Panc1 (cell line): ENCODE measurements at regions not wholly inside any gene's neighbourhood (a gene's known extent, or its start where the extent isn't known, plus 50 kb on each side); places are given as distances from the start of the nearest gene placed in this dataset.

Source experiments
- ATAC-seq: fragments of 200-7000 bp; cut with Tn5 transposase; 2 replicates; pipeline ENCODE4 v1.9.1; 2020; ENCODE audit warnings: mild to moderate bottlenecking, moderate library complexity
- BruUV-seq: library from RNA; stranded (reverse); fragments of 400-500 nt; replicated peaks from 2 replicates; lab custom pipeline; 2021; lab: Mats Ljungman, UMichigan
- CTCF ChIA-PET: fragments of 300-600 bp; sonication (Branson Sonifier 250); formaldehyde crosslinking; loops from one replicate; lab custom pipeline; 2022; ENCODE audit warnings: antibody characterized with exemption; lab: Charles Lee
- POLR2A ChIA-PET: fragments of 300-600 bp; sonication (Branson Sonifier 250); formaldehyde crosslinking; loops from one replicate; lab custom pipeline; 2022; ENCODE audit warnings: antibody characterized with exemption; lab: Charles Lee
- DNase-seq: peaks from one replicate; pipeline ENCODE4 v3.0.0-alpha.2; 2010; ENCODE audit warnings: low read depth, low spot score
- H3K27ac ChIP-seq: 2 replicates; pipeline ENCODE4 v1.5.1; 2011; ENCODE audit warnings: mild to moderate bottlenecking, low read length, inconsistent platforms
- H3K27me3 ChIP-seq: fragments of 200-500 bp; sonication (Bioruptor generic); 2 replicates; pipeline ENCODE4 v1.6.0; 2014; ENCODE audit warnings: low read length, inconsistent platforms; ENCODE audit not compliant: control insufficient read depth, insufficient read depth
- H3K36me3 ChIP-seq: fragments of 200-500 bp; sonication (Bioruptor generic); 2 replicates; pipeline ENCODE4 v1.5.1; 2014; ENCODE audit warnings: inconsistent platforms, mild to moderate bottlenecking, low read length, moderate library complexity; ENCODE audit not compliant: control insufficient read depth, insufficient read depth
- H3K4me1 ChIP-seq: 2 replicates; pipeline ENCODE4 v1.5.1; 2011; ENCODE audit warnings: inconsistent platforms, mild to moderate bottlenecking, low read length, moderate library complexity; ENCODE audit not compliant: control insufficient read depth, insufficient read depth
- H3K4me3 ChIP-seq, 2 experiments: 2 replicates each; pipeline ENCODE4 v1.5.1; 2011 to 2012; ENCODE audit warnings: low read depth in 2 of 2, low read length in 2 of 2, mild to moderate bottlenecking in 2 of 2, inconsistent platforms in 1 of 2, moderate library complexity in 1 of 2
- H3K9me3 ChIP-seq: fragments of 200-500 bp; sonication (Bioruptor generic); 2 replicates; pipeline ENCODE4 v1.5.1; 2014; ENCODE audit warnings: low read depth, mild to moderate bottlenecking, inconsistent platforms, low read length, moderate library complexity; ENCODE audit not compliant: control insufficient read depth, insufficient read depth
- POLR2AphosphoS5 ChIP-seq: IDR thresholded peaks from 2 replicates; pipeline ENCODE4 v1.6.1; 2012; ENCODE audit warnings: mild to moderate bottlenecking, low read depth, low read length, moderate library complexity
- SIN3A ChIP-seq: IDR thresholded peaks from 2 replicates; pipeline ENCODE4 v1.6.1; 2012; ENCODE audit warnings: low read depth, mild to moderate bottlenecking, low read length, moderate library complexity, borderline replicate concordance; ENCODE audit not compliant: insufficient read depth
- TCF7L2 ChIP-seq: IDR thresholded peaks from 2 replicates; pipeline ENCODE4 v1.6.1; 2011; ENCODE audit warnings: mild to moderate bottlenecking, low read depth, low read length, inconsistent platforms
- in situ Hi-C: cut with HindIII; loops from 2 replicates; pipeline ENCODE4 v1.10.0; 2016; ENCODE audit warnings: low sequenced_read_pairs, low pct_unique_long_range_greater_than_20kb
- intact Hi-C: fragments of 100-400 bp; cut with micrococcal nuclease; formaldehyde crosslinking; loops from one replicate; pipeline ENCODE4 v1.10.0; 2022; ENCODE audit not compliant: unreplicated experiment
- TF ChIP-seq, protein P1 (sequence below): fragments of 450-650 bp; IDR thresholded peaks from 2 replicates; pipeline ENCODE4 v1.5.1; 2017; ENCODE audit warnings: mild to moderate bottlenecking
- TF ChIP-seq, protein P2 (sequence below), 2 experiments: IDR thresholded peaks; 2 replicates each; pipeline ENCODE4 v1.6.1; 2011 to 2012; ENCODE audit warnings: low read depth in 2 of 2, control low read depth in 1 of 2, low read length in 1 of 2, mild to moderate bottlenecking in 1 of 2, moderate library complexity in 1 of 2; ENCODE audit not compliant: insufficient read depth in 1 of 2

DNA sequence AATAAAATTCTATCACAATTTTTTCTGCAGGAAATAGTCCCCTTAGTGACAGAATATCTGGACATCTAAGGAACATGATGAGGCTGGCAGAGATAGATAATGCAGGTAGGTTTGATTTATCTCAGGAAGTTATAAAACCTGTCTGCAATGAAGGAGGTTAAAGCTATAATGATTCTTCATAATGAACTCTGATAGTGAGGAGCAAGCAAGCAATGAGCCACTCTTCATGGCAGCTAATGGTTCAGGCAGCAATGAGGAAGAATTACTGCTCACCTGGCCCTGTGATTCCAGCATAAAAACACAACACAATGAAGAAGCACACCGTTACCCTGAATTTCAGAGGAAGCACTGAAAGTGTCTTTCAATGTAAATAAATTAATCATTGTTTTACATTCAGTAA, 599.6 kb upstream of the PKDCC start:
- TF ChIP-seq TCF7L2 = no peak
- TF ChIP-seq, protein P1, sequence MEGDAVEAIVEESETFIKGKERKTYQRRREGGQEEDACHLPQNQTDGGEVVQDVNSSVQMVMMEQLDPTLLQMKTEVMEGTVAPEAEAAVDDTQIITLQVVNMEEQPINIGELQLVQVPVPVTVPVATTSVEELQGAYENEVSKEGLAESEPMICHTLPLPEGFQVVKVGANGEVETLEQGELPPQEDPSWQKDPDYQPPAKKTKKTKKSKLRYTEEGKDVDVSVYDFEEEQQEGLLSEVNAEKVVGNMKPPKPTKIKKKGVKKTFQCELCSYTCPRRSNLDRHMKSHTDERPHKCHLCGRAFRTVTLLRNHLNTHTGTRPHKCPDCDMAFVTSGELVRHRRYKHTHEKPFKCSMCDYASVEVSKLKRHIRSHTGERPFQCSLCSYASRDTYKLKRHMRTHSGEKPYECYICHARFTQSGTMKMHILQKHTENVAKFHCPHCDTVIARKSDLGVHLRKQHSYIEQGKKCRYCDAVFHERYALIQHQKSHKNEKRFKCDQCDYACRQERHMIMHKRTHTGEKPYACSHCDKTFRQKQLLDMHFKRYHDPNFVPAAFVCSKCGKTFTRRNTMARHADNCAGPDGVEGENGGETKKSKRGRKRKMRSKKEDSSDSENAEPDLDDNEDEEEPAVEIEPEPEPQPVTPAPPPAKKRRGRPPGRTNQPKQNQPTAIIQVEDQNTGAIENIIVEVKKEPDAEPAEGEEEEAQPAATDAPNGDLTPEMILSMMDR = no peak
- TF ChIP-seq POLR2AphosphoS5 = no peak
- TF ChIP-seq, protein P2, sequence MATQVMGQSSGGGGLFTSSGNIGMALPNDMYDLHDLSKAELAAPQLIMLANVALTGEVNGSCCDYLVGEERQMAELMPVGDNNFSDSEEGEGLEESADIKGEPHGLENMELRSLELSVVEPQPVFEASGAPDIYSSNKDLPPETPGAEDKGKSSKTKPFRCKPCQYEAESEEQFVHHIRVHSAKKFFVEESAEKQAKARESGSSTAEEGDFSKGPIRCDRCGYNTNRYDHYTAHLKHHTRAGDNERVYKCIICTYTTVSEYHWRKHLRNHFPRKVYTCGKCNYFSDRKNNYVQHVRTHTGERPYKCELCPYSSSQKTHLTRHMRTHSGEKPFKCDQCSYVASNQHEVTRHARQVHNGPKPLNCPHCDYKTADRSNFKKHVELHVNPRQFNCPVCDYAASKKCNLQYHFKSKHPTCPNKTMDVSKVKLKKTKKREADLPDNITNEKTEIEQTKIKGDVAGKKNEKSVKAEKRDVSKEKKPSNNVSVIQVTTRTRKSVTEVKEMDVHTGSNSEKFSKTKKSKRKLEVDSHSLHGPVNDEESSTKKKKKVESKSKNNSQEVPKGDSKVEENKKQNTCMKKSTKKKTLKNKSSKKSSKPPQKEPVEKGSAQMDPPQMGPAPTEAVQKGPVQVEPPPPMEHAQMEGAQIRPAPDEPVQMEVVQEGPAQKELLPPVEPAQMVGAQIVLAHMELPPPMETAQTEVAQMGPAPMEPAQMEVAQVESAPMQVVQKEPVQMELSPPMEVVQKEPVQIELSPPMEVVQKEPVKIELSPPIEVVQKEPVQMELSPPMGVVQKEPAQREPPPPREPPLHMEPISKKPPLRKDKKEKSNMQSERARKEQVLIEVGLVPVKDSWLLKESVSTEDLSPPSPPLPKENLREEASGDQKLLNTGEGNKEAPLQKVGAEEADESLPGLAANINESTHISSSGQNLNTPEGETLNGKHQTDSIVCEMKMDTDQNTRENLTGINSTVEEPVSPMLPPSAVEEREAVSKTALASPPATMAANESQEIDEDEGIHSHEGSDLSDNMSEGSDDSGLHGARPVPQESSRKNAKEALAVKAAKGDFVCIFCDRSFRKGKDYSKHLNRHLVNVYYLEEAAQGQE (IDR thresholded peaks at IDR 0.05; ENCODE audit: insufficient read depth in 1 of 2, low read depth in 2 of 2, low read length in 1 of 2) = no peak
- no peak for TF ChIP-seq SIN3A

DNA sequence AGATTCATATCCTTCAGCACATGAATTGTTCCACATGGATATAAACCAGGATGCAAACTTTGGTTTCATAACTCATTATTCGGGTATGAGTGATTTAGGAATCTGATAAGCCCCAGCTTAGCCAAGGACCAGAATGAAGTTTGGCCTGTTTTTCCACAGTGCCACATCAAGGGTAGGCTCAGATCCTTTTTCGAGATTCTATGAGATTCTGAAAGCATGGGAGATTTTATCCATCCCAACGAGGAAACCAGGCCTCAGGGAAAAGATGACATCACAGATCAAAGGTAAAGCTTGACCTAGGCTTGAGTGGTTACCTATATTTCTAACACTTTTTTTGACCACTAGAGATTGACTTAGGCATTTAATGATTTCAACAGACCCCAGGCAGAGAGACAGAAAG, 590.8 kb upstream of the PKDCC start:
- ChIA-PET CTCF (no interaction called here), POLR2A (no interaction called here)
- Histone ChIP-seq H3K27me3 (no peaks in the 10 kb centered on the region), H3K9me3 (no peaks in the 10 kb centered on the region), H3K4me1 (no peaks in the 10 kb centered on the region), H3K27ac (no peak overlapping the region), H3K36me3 (no peaks in the 10 kb centered on the region), H3K4me3 (no peak overlapping the region)
- no TSS peak for BruUV-seq
- no peak for TF ChIP-seq POLR2AphosphoS5
- TF ChIP-seq, protein P1 = no peak
- ATAC-seq = no peak
- intact Hi-C loops = no loop called here
- no peak for DNase-seq
- in situ Hi-C loops = no loop called here

More for the DNA sequence above, 599.6 kb upstream of the PKDCC start:
- Histone ChIP-seq H3K27me3 (no peaks in the 10 kb centered on the region), H3K36me3 (no peaks in the 10 kb centered on the region), H3K4me1 (no peaks in the 10 kb centered on the region), H3K4me3 (no peak overlapping the region), H3K27ac (no peak overlapping the region), H3K9me3 (no peaks in the 10 kb centered on the region)
- ChIA-PET CTCF (no interaction called here), POLR2A (no interaction called here)
- in situ Hi-C loops (no loop called here), intact Hi-C loops (no loop called here)
- no peak for DNase-seq
- no TSS peak for BruUV-seq
- no peak for ATAC-seq

- Histone ChIP-seq H3K27ac (no peak overlapping the region), H3K4me3 (no peak overlapping the region), H3K36me3 (no peaks in the 10 kb centered on the region), H3K27me3 (no peaks in the 10 kb centered on the region), H3K9me3 (no peaks in the 10 kb centered on the region), H3K4me1 (no peaks in the 10 kb centered on the region)
- no peak for ATAC-seq
- TF ChIP-seq, protein P2 (IDR thresholded peaks at IDR 0.05; ENCODE audit: insufficient read depth in 1 of 2, low read depth in 2 of 2, low read length in 1 of 2) = no peak
- TF ChIP-seq, protein P1 = no peak
- TF ChIP-seq POLR2AphosphoS5 (no peak), TCF7L2 (no peak), SIN3A (no peak)
- no TSS peak for BruUV-seq
- intact Hi-C loops = no loop called here
- DNase-seq = no peak
- in situ Hi-C loops = no loop called here
- ChIA-PET POLR2A (no interaction called here), CTCF (no interaction called here)
Observed at GRCh38 chr2:41460661-41461060, 587.2 kb upstream of the PKDCC start.
